OCI-LY3 (cell line): ENCODE measurements at regions not wholly inside any gene's neighbourhood (a gene's known extent, or its start where the extent isn't known, plus 50 kb on each side); places are given as distances from the start of the nearest gene placed in this dataset.

Experiments
- CTCF ChIP-seq: fragments of 200-600, 300-600 bp; sonication (generic); IDR thresholded peaks from 2 replicates; pipeline ENCODE4 v1.5.1; 2014; ENCODE audit warnings: antibody characterized with exemption, low read length, low read depth
- EZH2phosphoT487 ChIP-seq: fragments of 200-600 bp; shearing (Covaris generic); IDR thresholded peaks from 2 replicates; pipeline ENCODE4 v1.6.1; 2018; ENCODE audit warnings: antibody characterized with exemption, mixed run types, low read depth

GRCh38 chr3:109241459-109242186 lies 74.7 kb downstream of the DPPA2 start:
- TF ChIP-seq CTCF, result no peak
- no peak for TF ChIP-seq EZH2phosphoT487
